GM12865 (cell line): ENCODE measurements at regions not wholly inside any gene's neighbourhood (a gene's known extent, or its start where the extent isn't known, plus 50 kb on each side); places are given as distances from the start of the nearest gene placed in this dataset.
A peak's percentile ranks its signal among the peaks of the same experiment; 100 is the strongest.

Experiments
- DNase-seq: peaks from one replicate; pipeline ENCODE4 v3.0.0; 2010; ENCODE audit warnings: low read depth
- H3K4me3 ChIP-seq: 2 replicates; pipeline ENCODE4 v1.5.1; 2011; ENCODE audit warnings: mild to moderate bottlenecking, low read depth, low read length, control low read depth
- CTCF ChIP-seq: IDR thresholded peaks from 2 replicates; pipeline ENCODE4 v1.5.1; 2011; ENCODE audit warnings: low read length, control low read depth, low read depth, inconsistent platforms; ENCODE audit not compliant: insufficient read depth; ENCODE audit errors: missing control alignments

GRCh38 chr12:127324681-127325080 lies 942.3 kb upstream of the TMEM132C start:
- peak; percentile 13 for DNase-seq
- H3K4me3 ChIP-seq, result no peak overlapping the region
- no peak for TF ChIP-seq CTCF

GRCh38 chr12:127327986-127328385 lies 939.0 kb upstream of the TMEM132C start:
- TF ChIP-seq CTCF, result no peak
- DNase-seq, result no peak
- H3K4me3 ChIP-seq, result no peak overlapping the region

GRCh38 chr12:127328867-127329266 lies 938.1 kb upstream of the TMEM132C start:
- no peak for TF ChIP-seq CTCF
- no peak overlapping the region for H3K4me3 ChIP-seq
- no peak for DNase-seq

GRCh38 chr12:127334365-127334764 lies 932.6 kb upstream of the TMEM132C start:
- no peak overlapping the region for H3K4me3 ChIP-seq
- no peak for TF ChIP-seq CTCF
- no peak for DNase-seq

- no peak for DNase-seq
- TF ChIP-seq CTCF, result no peak
- no peak overlapping the region for H3K4me3 ChIP-seq
These were observed 931.9 kb upstream of the TMEM132C start for GRCh38 chr12:127334912-127335644.

GRCh38 chr12:127336416-127336815 lies 930.6 kb upstream of the TMEM132C start:
- H3K4me3 ChIP-seq, result no peak overlapping the region
- no peak for DNase-seq
- no peak for TF ChIP-seq CTCF

- no peak for DNase-seq
- TF ChIP-seq CTCF, result no peak
These were observed 927.9 kb upstream of the TMEM132C start for GRCh38 chr12:127339065-127339464.

More at GRCh38 chr12:127339065-127339464, 927.9 kb upstream of the TMEM132C start:
- H3K4me3 ChIP-seq, result no peak overlapping the region
